ENCODE measurements at regions not wholly inside any gene's neighbourhood (a gene's known extent, or its start where the extent isn't known, plus 50 kb on each side); places are given as distances from the start of the nearest gene placed in this dataset.

DNA sequence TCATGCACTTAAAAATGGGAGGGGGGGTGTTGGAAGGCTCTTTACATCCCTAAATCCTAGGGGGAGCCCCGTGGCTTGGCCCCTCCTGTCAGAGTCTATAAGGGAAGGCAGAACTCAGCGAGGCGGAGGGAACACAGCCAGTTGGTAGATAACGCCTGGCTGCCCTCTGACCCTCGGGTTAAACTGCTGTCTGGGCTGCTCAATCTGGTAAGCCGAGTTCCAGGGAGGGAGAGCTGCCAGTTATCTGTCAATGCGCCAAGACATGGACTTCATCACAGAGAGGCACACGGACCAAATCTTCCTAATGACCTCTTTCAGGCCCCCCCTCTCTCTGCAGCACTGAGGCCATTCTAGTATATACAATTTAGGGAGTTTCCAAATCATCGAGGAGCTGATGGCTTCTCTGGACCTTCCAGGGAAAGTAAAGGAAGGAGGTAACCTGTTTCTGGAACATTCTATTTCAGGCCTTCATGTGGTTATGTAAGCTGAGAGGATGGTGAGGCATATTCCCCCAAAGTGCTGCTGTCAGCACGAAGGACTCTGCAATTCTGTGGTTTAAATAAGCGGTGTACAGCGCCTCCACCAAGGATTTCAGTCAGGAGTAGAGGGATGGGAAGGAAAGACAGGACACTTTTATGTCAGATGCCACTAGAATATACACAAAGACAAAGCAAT, 349.0 kb downstream of the MCTP2 start:
- Histone ChIP-seq H3K36me3 (ENCODE audit: control insufficient read depth, insufficient read depth, low read length) (no peaks in the 10 kb centered on the region), H3K4me3 (ENCODE audit: low read depth, low read length) (no peak overlapping the region), H3K27me3 (ENCODE audit: control insufficient read depth, insufficient read depth, low read length) (no peaks in the 10 kb centered on the region)
- DNase-seq (ENCODE audit: low read depth) (no peak), FAIRE-seq (no peak)
- TF ChIP-seq, protein P1, sequence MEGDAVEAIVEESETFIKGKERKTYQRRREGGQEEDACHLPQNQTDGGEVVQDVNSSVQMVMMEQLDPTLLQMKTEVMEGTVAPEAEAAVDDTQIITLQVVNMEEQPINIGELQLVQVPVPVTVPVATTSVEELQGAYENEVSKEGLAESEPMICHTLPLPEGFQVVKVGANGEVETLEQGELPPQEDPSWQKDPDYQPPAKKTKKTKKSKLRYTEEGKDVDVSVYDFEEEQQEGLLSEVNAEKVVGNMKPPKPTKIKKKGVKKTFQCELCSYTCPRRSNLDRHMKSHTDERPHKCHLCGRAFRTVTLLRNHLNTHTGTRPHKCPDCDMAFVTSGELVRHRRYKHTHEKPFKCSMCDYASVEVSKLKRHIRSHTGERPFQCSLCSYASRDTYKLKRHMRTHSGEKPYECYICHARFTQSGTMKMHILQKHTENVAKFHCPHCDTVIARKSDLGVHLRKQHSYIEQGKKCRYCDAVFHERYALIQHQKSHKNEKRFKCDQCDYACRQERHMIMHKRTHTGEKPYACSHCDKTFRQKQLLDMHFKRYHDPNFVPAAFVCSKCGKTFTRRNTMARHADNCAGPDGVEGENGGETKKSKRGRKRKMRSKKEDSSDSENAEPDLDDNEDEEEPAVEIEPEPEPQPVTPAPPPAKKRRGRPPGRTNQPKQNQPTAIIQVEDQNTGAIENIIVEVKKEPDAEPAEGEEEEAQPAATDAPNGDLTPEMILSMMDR (IDR thresholded peaks at IDR 0.05; ENCODE audit: insufficient read depth, low read length, severe bottlenecking), result no peak

DNA sequence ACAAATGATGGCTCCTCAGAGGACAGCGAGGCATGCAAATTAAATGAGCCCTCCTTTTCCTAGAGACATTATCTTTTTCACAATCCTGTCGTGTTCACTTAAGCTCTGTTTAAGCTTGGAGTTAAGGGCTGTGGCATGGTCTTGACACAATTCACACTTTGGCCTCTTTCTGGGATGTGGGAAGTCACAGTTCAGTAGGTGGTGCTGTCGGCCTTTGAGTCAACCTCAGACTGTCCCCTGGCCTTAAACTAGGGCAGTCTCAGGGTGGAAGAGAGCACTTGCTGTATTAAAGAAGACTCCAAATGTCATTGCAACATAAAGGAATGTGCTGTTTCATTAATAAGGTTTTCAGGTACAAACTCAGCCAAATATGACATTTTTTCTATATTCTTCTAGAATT, 351.0 kb downstream of the MCTP2 start:
- no peak overlapping the region for H3K4me3 ChIP-seq (ENCODE audit: low read depth, low read length)
- no peak for FAIRE-seq
- H3K27me3 ChIP-seq (ENCODE audit: control insufficient read depth, insufficient read depth, low read length), result no peaks in the 10 kb centered on the region
- H3K36me3 ChIP-seq (ENCODE audit: control insufficient read depth, insufficient read depth, low read length), result no peaks in the 10 kb centered on the region
- DNase-seq (ENCODE audit: low read depth), result peak; percentile 12
- TF ChIP-seq, protein P1 (IDR thresholded peaks at IDR 0.05; ENCODE audit: insufficient read depth, low read length, severe bottlenecking), result peak; percentile 22

DNA sequence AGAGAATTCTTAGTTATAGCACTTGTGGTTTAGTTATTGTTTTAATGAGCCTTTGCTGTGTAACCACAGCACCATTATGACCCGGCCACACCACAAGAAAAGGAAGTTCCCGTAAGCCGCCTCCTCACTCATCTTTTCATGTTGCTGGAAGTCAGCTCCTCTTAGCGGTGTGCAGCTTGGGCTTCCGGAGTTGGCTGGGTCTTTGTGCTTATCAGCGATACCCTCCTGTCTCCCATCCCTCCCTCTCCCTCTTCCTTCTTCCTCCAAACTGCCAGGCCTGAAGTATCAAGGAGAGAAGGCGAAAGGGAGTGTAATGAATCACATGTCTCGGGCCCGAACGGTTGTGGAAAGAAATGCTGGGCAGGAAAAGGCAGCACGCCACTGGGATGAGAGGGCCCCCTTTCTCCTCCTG, 353.5 kb downstream of the MCTP2 start:
- FAIRE-seq (no peak), DNase-seq (ENCODE audit: low read depth) (no peak)
- H3K27me3 ChIP-seq (ENCODE audit: control insufficient read depth, insufficient read depth, low read length), result no peaks in the 10 kb centered on the region
- TF ChIP-seq, protein P1 (IDR thresholded peaks at IDR 0.05; ENCODE audit: insufficient read depth, low read length, severe bottlenecking), result no peak
- H3K36me3 ChIP-seq (ENCODE audit: control insufficient read depth, insufficient read depth, low read length), result no peaks in the 10 kb centered on the region
- no peak overlapping the region for H3K4me3 ChIP-seq (ENCODE audit: low read depth, low read length)

GRCh38 chr15:94586099-94586498, 354.7 kb downstream of the MCTP2 start:
- no peaks in the 10 kb centered on the region for H3K27me3 ChIP-seq (ENCODE audit: control insufficient read depth, insufficient read depth, low read length)
- TF ChIP-seq, protein P1 (IDR thresholded peaks at IDR 0.05; ENCODE audit: insufficient read depth, low read length, severe bottlenecking), result no peak
- no peak for DNase-seq (ENCODE audit: low read depth)
- FAIRE-seq, result no peak
- no peaks in the 10 kb centered on the region for H3K36me3 ChIP-seq (ENCODE audit: control insufficient read depth, insufficient read depth, low read length)
- H3K4me3 ChIP-seq (ENCODE audit: low read depth, low read length), result no peak overlapping the region

GRCh38 chr15:94587113-94587512, 355.8 kb downstream of the MCTP2 start:
- Histone ChIP-seq H3K27me3 (ENCODE audit: control insufficient read depth, insufficient read depth, low read length) (no peaks in the 10 kb centered on the region), H3K4me3 (ENCODE audit: low read depth, low read length) (no peak overlapping the region), H3K36me3 (ENCODE audit: control insufficient read depth, insufficient read depth, low read length) (no peaks in the 10 kb centered on the region)
- FAIRE-seq, result no peak
- DNase-seq (ENCODE audit: low read depth), result no peak
- TF ChIP-seq, protein P1 (IDR thresholded peaks at IDR 0.05; ENCODE audit: insufficient read depth, low read length, severe bottlenecking), result no peak

- no peaks in the 10 kb centered on the region for H3K36me3 ChIP-seq (ENCODE audit: control insufficient read depth, insufficient read depth, low read length)
- H3K27me3 ChIP-seq (ENCODE audit: control insufficient read depth, insufficient read depth, low read length), result no peaks in the 10 kb centered on the region
- H3K4me3 ChIP-seq (ENCODE audit: low read depth, low read length), result no peak overlapping the region
- TF ChIP-seq, protein P1 (IDR thresholded peaks at IDR 0.05; ENCODE audit: insufficient read depth, low read length, severe bottlenecking), result no peak
- FAIRE-seq (no peak), DNase-seq (ENCODE audit: low read depth) (no peak)
Observed at GRCh38 chr15:94588993-94589392, 357.6 kb downstream of the MCTP2 start.
